SK-N-SH (cell line): ENCODE measurements at regions not wholly inside any gene's neighbourhood (a gene's known extent, or its start where the extent isn't known, plus 50 kb on each side); places are given as distances from the start of the nearest gene placed in this dataset.

Source experiments
- CTCF ChIA-PET: fragments of 300-600, 350-600 bp; formaldehyde crosslinking; extraction: SDS; loops from one replicate; lab custom pipeline; 2021; lab: Yijun Ruan, JAX
- POLR2A ChIA-PET: fragments of 350-600 bp; sonication (Branson Sonifier 250); formaldehyde crosslinking; extraction: SDS; loops from one replicate; lab custom pipeline; 2020; ENCODE audit warnings: antibody characterized with exemption, inconsistent platforms; lab: Yijun Ruan, JAX
- DNase-seq: peaks from one replicate; pipeline ENCODE4 v3.0.0; 2012
- H2AFZ ChIP-seq: fragments of 200-600 bp; sonication (generic); 2 replicates; pipeline ENCODE4 v1.8.1; 2016; ENCODE audit warnings: antibody characterized with exemption, mild to moderate bottlenecking, low read depth
- H3F3A ChIP-seq: fragments of 200-600 bp; sonication (generic); replicated peaks from 2 replicates; pipeline ENCODE3; 2016; ENCODE audit warnings: antibody characterized with exemption, mild to moderate bottlenecking; ENCODE audit not compliant: insufficient read depth
- H3K27ac ChIP-seq, 2 experiments: fragments of 200-500 bp in 1 of 2; fragments of 200-600 bp in 1 of 2; sonication (Bioruptor generic) in 1 of 2; sonication (generic), shearing (Covaris generic) in 1 of 2; 2 replicates each; pipeline versions ENCODE4 v1.5.1 to v1.6.1; 2014 to 2016; ENCODE audit warnings: low read depth in 2 of 2, inconsistent platforms in 1 of 2, low read length in 1 of 2, mild to moderate bottlenecking in 1 of 2, mixed read lengths in 1 of 2
- H3K27me3 ChIP-seq: fragments of 200-600 bp; sonication (generic), shearing (Covaris generic); 2 replicates; pipeline ENCODE4 v1.6.1; 2016; ENCODE audit warnings: mixed run types; ENCODE audit not compliant: insufficient read depth
- H3K36me3 ChIP-seq, 2 experiments: fragments of 200-500 bp in 1 of 2; fragments of 200-600 bp in 1 of 2; sonication (Bioruptor generic) in 1 of 2; sonication (generic) in 1 of 2; replicated peaks in 1 of 2; 2 replicates each; pipeline versions ENCODE3 to v1.5.1; 2014 to 2016; ENCODE audit warnings: low read length in 1 of 2, mild to moderate bottlenecking in 1 of 2; ENCODE audit not compliant: insufficient read depth in 2 of 2, control insufficient read depth in 1 of 2
- H3K4me1 ChIP-seq, 2 experiments: fragments of 200-500 bp in 1 of 2; fragments of 200-600 bp in 1 of 2; sonication (Bioruptor generic) in 1 of 2; sonication (generic), shearing (Covaris generic) in 1 of 2; 2 replicates each; pipeline versions ENCODE4 v1.5.1 to v1.6.1; 2014 to 2016; ENCODE audit warnings: low read depth in 1 of 2, low read length in 1 of 2, mixed run types in 1 of 2; ENCODE audit not compliant: insufficient read depth in 2 of 2, control insufficient read depth in 1 of 2
- H3K4me2 ChIP-seq: fragments of 200-600 bp; sonication (generic), shearing (Covaris generic); 2 replicates; pipeline ENCODE4 v1.6.1; 2017; ENCODE audit warnings: mixed run types
- H3K4me3 ChIP-seq, 2 experiments: fragments of 200-500 bp in 1 of 2; fragments of 200-600 bp in 1 of 2; sonication (Bioruptor generic) in 1 of 2; sonication (generic), shearing (Covaris generic) in 1 of 2; 2 replicates each; pipeline versions ENCODE4 v1.5.1 to v1.8.1; 2014 to 2016; ENCODE audit warnings: low read depth in 2 of 2, inconsistent platforms in 1 of 2, low read length in 1 of 2, mild to moderate bottlenecking in 1 of 2, mixed read lengths in 1 of 2, moderate library complexity in 1 of 2
- H3K79me2 ChIP-seq: fragments of 200-600 bp; sonication (generic); 2 replicates; pipeline ENCODE4 v1.8.1; 2017; ENCODE audit warnings: mild to moderate bottlenecking; ENCODE audit not compliant: insufficient read depth
- H3K9ac ChIP-seq: fragments of 200-600 bp; sonication (generic); 2 replicates; pipeline ENCODE4 v1.6.1; 2017; ENCODE audit warnings: mixed run types
- H3K9me2 ChIP-seq: fragments of 200-600 bp; sonication (generic); 2 replicates; pipeline ENCODE4 v1.6.1; 2017; ENCODE audit warnings: mixed run types
- H3K9me3 ChIP-seq: fragments of 200-600 bp; sonication (generic); 2 replicates; pipeline ENCODE4 v1.6.1; 2017; ENCODE audit warnings: mixed run types, mild to moderate bottlenecking, moderate library complexity
- H4K20me1 ChIP-seq: fragments of 200-600 bp; sonication (generic); 2 replicates; pipeline ENCODE4 v1.6.1; 2017; ENCODE audit warnings: mild to moderate bottlenecking, mixed run types; ENCODE audit not compliant: insufficient read depth
- ELF1 ChIP-seq: IDR thresholded peaks from 2 replicates; pipeline ENCODE4 v1.4.0; 2012
- EZH2phosphoT487 ChIP-seq: fragments of 200-600 bp; sonication (generic); IDR thresholded peaks from 2 replicates; pipeline ENCODE4 v1.6.1; 2017; ENCODE audit warnings: low read depth, mixed run types, mild to moderate bottlenecking, antibody characterized with exemption, moderate library complexity, borderline replicate concordance
- FOXJ3 ChIP-seq: sonication (generic); formaldehyde crosslinking; IDR thresholded peaks from 2 replicates; pipeline ENCODE4 v1.5.1; 2020; ENCODE audit warnings: mild to moderate bottlenecking, missing genetic modification reagents
- FOXM1 ChIP-seq: IDR thresholded peaks from 2 replicates; pipeline ENCODE4 v1.4.0; 2012; ENCODE audit warnings: low read depth, mild to moderate bottlenecking
- GABPA ChIP-seq: IDR thresholded peaks from 2 replicates; pipeline ENCODE4 v1.4.0; 2012; ENCODE audit warnings: low read depth, mild to moderate bottlenecking
- MXI1 ChIP-seq: IDR thresholded peaks from 2 replicates; pipeline ENCODE4 v1.6.1; 2012; ENCODE audit warnings: mild to moderate bottlenecking, low read depth, low read length, improper control_type of control experiment
- NFIC ChIP-seq: IDR thresholded peaks from 2 replicates; pipeline ENCODE4 v1.4.0; 2012; ENCODE audit warnings: borderline replicate concordance
- NRF1 ChIP-seq: IDR thresholded peaks from 2 replicates; pipeline ENCODE4 v1.6.1; 2012; ENCODE audit warnings: low read depth, mild to moderate bottlenecking, low read length
- RAD21 ChIP-seq: IDR thresholded peaks from 2 replicates; pipeline ENCODE4 v1.6.1; 2012; ENCODE audit warnings: mild to moderate bottlenecking, low read length
- RCOR1 ChIP-seq: fragments of 150-350 bp; IDR thresholded peaks from 2 replicates; pipeline ENCODE4 v1.6.1; 2017; ENCODE audit warnings: antibody characterized with exemption, low read length
- RXRA ChIP-seq: IDR thresholded peaks from 2 replicates; pipeline ENCODE4 v1.4.0; 2012; ENCODE audit warnings: low read depth, mild to moderate bottlenecking, borderline replicate concordance
- SIN3A ChIP-seq: IDR thresholded peaks from 2 replicates; pipeline ENCODE4 v1.6.1; 2012; ENCODE audit warnings: low read depth, mild to moderate bottlenecking, low read length, moderate library complexity, borderline replicate concordance
- SMC3 ChIP-seq: IDR thresholded peaks from 2 replicates; pipeline ENCODE4 v1.6.1; 2012; ENCODE audit warnings: low read depth, low read length, improper control_type of control experiment
- TAF1 ChIP-seq: IDR thresholded peaks from 2 replicates; pipeline ENCODE4 v1.6.1; 2012; ENCODE audit warnings: low read depth, mild to moderate bottlenecking, low read length, moderate library complexity, borderline replicate concordance
- TEAD4 ChIP-seq: IDR thresholded peaks from 2 replicates; pipeline ENCODE4 v1.4.0; 2012; ENCODE audit warnings: mild to moderate bottlenecking, borderline replicate concordance; ENCODE audit not compliant: insufficient read depth
- WGBS: methylation state at CpG from one replicate; pipeline ENCODE4 v1.1.6; 2017; ENCODE audit warnings: low lambda C conversion rate; 5-methylcytosine and 5-hydroxymethylcytosine counted together
- TF ChIP-seq, protein P1 (sequence below): IDR thresholded peaks from 2 replicates; pipeline ENCODE4; 2012
- TF ChIP-seq, protein P2 (sequence below): IDR thresholded peaks from 2 replicates; pipeline ENCODE4 v1.4.0; 2012; ENCODE audit warnings: low read depth, borderline replicate concordance
- TF ChIP-seq, protein P3 (sequence below): fragments of 200-600 bp; sonication (generic); IDR thresholded peaks from 2 replicates; pipeline ENCODE4 v1.6.1; 2017; ENCODE audit warnings: antibody characterized with exemption, mild to moderate bottlenecking, moderate library complexity
- TF ChIP-seq, protein P4 (sequence below): fragments of 150-350 bp; IDR thresholded peaks from 2 replicates; pipeline ENCODE4 v1.6.1; 2017; ENCODE audit warnings: antibody characterized with exemption, low read length, low read depth, borderline replicate concordance

DNA sequence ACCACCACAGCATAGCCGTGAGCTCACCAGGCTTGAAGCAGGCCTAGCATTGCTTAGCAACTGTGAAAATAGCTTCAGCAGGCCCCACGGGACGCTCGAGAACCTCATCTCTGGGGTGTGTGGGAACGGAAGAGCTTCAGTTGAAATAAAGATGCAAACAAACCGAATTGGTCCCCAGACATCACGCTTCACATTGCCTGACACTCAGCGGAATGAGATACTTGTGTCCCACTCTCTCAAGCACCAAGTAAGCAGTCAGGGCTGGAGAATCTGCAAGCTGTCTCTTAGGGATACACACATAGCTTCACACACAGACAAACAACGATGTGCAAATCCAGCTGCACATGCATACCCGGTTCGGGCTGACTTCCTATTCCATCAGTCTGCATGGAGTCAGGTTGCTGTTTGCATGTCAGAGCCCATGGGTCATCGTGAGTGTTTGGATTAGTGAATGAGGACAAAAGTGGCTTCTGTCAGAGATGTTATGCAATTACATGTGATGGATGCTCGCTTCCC lies 205.7 kb downstream of the SNX19 start:
- Histone ChIP-seq H4K20me1 (no peaks in the 10 kb centered on the region), H3K27me3 (no peaks in the 10 kb centered on the region), H2AFZ (no peak overlapping the region), H3K9ac (no peak overlapping the region), H3K4me3 (no peak overlapping the region), H3F3A (no peaks in the 10 kb centered on the region), H3K4me2 (no peak overlapping the region), H3K27ac (no peak overlapping the region), H3K9me3 (no peaks in the 10 kb centered on the region), H3K4me1 (no peaks in the 10 kb centered on the region), H3K36me3 (no peaks in the 10 kb centered on the region), H3K9me2 (no peaks in the 10 kb centered on the region), H3K79me2 (no peaks in the 10 kb centered on the region)
- DNase-seq = no peak
- ChIA-PET CTCF (no interaction called here), POLR2A (no interaction called here)
- 74% methylated on average over 12 of the region's 13 CpGs for WGBS
- TF ChIP-seq SMC3 (no peak), NRF1 (no peak), GABPA (no peak), TAF1 (no peak), MXI1 (no peak)
- TF ChIP-seq, protein P1, sequence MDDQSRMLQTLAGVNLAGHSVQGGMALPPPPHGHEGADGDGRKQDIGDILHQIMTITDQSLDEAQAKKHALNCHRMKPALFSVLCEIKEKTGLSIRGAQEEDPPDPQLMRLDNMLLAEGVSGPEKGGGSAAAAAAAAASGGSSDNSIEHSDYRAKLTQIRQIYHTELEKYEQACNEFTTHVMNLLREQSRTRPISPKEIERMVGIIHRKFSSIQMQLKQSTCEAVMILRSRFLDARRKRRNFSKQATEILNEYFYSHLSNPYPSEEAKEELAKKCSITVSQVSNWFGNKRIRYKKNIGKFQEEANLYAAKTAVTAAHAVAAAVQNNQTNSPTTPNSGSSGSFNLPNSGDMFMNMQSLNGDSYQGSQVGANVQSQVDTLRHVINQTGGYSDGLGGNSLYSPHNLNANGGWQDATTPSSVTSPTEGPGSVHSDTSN = no peak

DNA sequence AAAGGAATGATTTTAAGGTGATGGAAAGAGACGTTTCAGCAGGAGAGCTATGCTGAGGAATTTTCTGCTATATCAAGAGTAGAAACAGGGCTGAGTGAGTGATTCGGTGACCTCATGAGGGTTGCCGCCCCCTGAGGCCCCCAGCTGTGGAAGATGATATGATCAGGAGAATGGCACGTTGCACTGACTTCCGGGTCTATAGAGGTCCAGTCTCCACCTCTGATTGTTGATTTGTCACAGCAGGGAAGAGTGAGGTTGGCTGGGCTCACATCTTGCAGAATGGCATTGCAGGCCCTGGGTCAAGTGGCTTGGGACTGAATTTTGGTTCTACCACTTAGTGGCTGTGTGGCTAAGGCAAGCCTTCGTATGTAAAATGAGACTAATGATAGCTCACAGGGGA lies 205.1 kb downstream of the SNX19 start:
- Histone ChIP-seq H3K27me3 (no peaks in the 10 kb centered on the region), H3K4me3 (no peak overlapping the region), H2AFZ (no peak overlapping the region), H3K4me2 (no peak overlapping the region), H3F3A (no peaks in the 10 kb centered on the region), H3K9me2 (no peaks in the 10 kb centered on the region), H3K27ac (no peak overlapping the region), H4K20me1 (no peaks in the 10 kb centered on the region), H3K9me3 (no peaks in the 10 kb centered on the region), H3K79me2 (no peaks in the 10 kb centered on the region), H3K4me1 (no peaks in the 10 kb centered on the region), H3K9ac (no peak overlapping the region), H3K36me3 (no peaks in the 10 kb centered on the region)
- ChIA-PET CTCF (no interaction called here), POLR2A (no interaction called here)
- 49% methylated on average over 6 of the region's 6 CpGs for WGBS
- DNase-seq = no peak
- TF ChIP-seq FOXJ3 (CRISPR knock-in tag) (no peak), TEAD4 (no peak), RAD21 (no peak), EZH2phosphoT487 (no peak), RCOR1 (no peak), RXRA (no peak), ELF1 (no peak), SIN3A (no peak), NFIC (no peak), FOXM1 (no peak), TAF1 (no peak), MXI1 (no peak), NRF1 (no peak)
- TF ChIP-seq, protein P1 = no peak
- TF ChIP-seq, protein P2, sequence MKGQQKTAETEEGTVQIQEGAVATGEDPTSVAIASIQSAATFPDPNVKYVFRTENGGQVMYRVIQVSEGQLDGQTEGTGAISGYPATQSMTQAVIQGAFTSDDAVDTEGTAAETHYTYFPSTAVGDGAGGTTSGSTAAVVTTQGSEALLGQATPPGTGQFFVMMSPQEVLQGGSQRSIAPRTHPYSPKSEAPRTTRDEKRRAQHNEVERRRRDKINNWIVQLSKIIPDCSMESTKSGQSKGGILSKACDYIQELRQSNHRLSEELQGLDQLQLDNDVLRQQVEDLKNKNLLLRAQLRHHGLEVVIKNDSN = no peak
- TF ChIP-seq, protein P3, sequence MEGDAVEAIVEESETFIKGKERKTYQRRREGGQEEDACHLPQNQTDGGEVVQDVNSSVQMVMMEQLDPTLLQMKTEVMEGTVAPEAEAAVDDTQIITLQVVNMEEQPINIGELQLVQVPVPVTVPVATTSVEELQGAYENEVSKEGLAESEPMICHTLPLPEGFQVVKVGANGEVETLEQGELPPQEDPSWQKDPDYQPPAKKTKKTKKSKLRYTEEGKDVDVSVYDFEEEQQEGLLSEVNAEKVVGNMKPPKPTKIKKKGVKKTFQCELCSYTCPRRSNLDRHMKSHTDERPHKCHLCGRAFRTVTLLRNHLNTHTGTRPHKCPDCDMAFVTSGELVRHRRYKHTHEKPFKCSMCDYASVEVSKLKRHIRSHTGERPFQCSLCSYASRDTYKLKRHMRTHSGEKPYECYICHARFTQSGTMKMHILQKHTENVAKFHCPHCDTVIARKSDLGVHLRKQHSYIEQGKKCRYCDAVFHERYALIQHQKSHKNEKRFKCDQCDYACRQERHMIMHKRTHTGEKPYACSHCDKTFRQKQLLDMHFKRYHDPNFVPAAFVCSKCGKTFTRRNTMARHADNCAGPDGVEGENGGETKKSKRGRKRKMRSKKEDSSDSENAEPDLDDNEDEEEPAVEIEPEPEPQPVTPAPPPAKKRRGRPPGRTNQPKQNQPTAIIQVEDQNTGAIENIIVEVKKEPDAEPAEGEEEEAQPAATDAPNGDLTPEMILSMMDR = no peak
- TF ChIP-seq, protein P4, sequence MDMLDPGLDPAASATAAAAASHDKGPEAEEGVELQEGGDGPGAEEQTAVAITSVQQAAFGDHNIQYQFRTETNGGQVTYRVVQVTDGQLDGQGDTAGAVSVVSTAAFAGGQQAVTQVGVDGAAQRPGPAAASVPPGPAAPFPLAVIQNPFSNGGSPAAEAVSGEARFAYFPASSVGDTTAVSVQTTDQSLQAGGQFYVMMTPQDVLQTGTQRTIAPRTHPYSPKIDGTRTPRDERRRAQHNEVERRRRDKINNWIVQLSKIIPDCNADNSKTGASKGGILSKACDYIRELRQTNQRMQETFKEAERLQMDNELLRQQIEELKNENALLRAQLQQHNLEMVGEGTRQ = no peak
